BJ (cell line): ENCODE measurements at regions not wholly inside any gene's neighbourhood (a gene's known extent, or its start where the extent isn't known, plus 50 kb on each side); places are given as distances from the start of the nearest gene placed in this dataset. TPM values are rescaled to one million over a fixed set of nuclear protein-coding genes. Genes with fewer than 3 reads are reported as not detected.

Experiments
- CTCF ChIA-PET: fragments of 350-600 bp; formaldehyde crosslinking; extraction: SDS; loops from one replicate; lab custom pipeline; 2021; ENCODE audit warnings: antibody characterized with exemption, inconsistent platforms; lab: Yijun Ruan, JAX
- POLR2A ChIA-PET: fragments of 300-600 bp; sonication (Branson Sonifier 250); formaldehyde crosslinking; extraction: SDS; loops from one replicate; lab custom pipeline; 2021; ENCODE audit warnings: antibody characterized with exemption; lab: Charles Lee
- DNase-seq: peaks from one replicate; pipeline ENCODE4 v3.0.0-alpha.2; 2011; ENCODE audit warnings: low read depth
- H3K27me3 ChIP-seq: 2 replicates; pipeline ENCODE4 v1.6.0; 2011; ENCODE audit warnings: low read length; ENCODE audit not compliant: control insufficient read depth, insufficient read depth
- H3K36me3 ChIP-seq: 2 replicates; pipeline ENCODE4 v1.5.1; 2011; ENCODE audit warnings: low read length; ENCODE audit not compliant: control insufficient read depth, insufficient read depth
- H3K4me3 ChIP-seq: 2 replicates; pipeline ENCODE4 v1.5.1; 2011; ENCODE audit warnings: low read depth, mild to moderate bottlenecking, control low read depth, low read length
- small RNA-seq: library from RNA; depleted of rRNA; stranded (forward); fragments of <200 nt; gene quantifications from one replicate; pipeline ENCODE3, GENCODE V24; 2012; ENCODE audit warnings: low replicate concordance, low read depth; ENCODE audit not compliant: insufficient read length
- TF ChIP-seq, protein P1 (sequence below): IDR thresholded peaks from 2 replicates; pipeline ENCODE4 v1.5.1; 2011; ENCODE audit warnings: low read depth, mild to moderate bottlenecking, control low read depth, inconsistent platforms, low read length, moderate library complexity; ENCODE audit not compliant: insufficient read depth

DNA sequence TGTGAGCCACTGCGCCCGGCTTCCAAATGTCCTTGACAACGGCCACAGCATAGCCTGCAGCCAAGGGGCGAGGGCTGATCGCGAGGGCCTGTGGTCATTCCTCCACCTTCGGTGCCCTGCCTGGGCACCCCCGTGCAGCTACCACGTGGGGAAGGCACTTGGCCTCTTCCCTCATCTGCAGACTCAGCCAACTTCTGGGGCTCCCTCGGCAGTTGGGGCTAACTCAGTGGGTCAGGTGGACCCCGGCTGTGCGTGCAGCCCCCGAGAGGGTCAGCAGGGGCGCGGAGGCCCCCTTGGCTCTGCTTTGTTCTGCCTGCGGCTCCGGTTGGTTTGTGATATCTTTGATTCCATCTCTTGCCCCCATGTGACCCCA is 52.9 kb upstream of the BHLHE23 start:
- TF ChIP-seq, protein P1, sequence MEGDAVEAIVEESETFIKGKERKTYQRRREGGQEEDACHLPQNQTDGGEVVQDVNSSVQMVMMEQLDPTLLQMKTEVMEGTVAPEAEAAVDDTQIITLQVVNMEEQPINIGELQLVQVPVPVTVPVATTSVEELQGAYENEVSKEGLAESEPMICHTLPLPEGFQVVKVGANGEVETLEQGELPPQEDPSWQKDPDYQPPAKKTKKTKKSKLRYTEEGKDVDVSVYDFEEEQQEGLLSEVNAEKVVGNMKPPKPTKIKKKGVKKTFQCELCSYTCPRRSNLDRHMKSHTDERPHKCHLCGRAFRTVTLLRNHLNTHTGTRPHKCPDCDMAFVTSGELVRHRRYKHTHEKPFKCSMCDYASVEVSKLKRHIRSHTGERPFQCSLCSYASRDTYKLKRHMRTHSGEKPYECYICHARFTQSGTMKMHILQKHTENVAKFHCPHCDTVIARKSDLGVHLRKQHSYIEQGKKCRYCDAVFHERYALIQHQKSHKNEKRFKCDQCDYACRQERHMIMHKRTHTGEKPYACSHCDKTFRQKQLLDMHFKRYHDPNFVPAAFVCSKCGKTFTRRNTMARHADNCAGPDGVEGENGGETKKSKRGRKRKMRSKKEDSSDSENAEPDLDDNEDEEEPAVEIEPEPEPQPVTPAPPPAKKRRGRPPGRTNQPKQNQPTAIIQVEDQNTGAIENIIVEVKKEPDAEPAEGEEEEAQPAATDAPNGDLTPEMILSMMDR: no peak
- CTCF ChIA-PET: interaction anchor here (0.6 kb wide), 1 partner anchor 723 kb away, joined by 3 read pairs; no protein-coding TSS in a partner anchor
- DNase-seq: no peak
- no peak overlapping the region for H3K4me3 ChIP-seq
- peaks cover 4% of the 10 kb centered on the region for H3K27me3 ChIP-seq
- POLR2A ChIA-PET: no interaction called here
- no peaks in the 10 kb centered on the region for H3K36me3 ChIP-seq

DNA sequence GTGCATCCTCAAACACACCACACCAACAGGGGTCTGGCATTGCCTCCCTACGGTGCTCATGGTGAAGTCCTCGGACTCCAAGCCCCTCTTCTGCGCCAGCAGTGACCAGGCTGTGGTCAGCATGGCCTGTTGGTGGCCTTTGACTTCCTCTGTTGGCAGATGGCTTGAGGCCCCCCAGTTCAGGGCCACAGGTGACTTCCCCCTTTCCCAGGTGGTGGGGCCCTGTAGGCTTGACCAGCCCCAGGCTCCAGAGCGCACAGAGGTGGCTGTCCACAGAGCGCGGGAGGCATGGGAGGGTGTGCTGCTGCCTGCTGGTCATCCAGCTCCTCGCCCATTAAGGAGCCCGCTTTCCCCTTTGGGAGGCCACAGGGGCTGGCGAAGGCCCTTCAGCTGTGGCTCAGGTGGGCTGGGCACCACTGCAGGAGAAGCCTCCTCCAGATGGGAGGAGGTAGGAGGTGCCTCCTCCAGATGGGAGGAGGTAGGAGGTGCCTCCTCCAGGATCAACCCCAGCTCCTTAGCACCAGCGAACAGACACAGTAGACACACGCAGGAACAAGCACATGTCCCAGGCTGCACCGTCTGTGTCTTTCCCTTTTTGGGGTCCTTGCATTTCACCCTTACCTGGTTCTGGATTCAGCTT is 52.1 kb upstream of the BHLHE23 start:
- no peak for DNase-seq
- CTCF ChIA-PET: no interaction called here
- POLR2A ChIA-PET: no interaction called here
- Histone ChIP-seq H3K27me3 (peaks cover 4% of the 10 kb centered on the region), H3K36me3 (no peaks in the 10 kb centered on the region), H3K4me3 (no peak overlapping the region)
- TF ChIP-seq, protein P1: no peak

DNA sequence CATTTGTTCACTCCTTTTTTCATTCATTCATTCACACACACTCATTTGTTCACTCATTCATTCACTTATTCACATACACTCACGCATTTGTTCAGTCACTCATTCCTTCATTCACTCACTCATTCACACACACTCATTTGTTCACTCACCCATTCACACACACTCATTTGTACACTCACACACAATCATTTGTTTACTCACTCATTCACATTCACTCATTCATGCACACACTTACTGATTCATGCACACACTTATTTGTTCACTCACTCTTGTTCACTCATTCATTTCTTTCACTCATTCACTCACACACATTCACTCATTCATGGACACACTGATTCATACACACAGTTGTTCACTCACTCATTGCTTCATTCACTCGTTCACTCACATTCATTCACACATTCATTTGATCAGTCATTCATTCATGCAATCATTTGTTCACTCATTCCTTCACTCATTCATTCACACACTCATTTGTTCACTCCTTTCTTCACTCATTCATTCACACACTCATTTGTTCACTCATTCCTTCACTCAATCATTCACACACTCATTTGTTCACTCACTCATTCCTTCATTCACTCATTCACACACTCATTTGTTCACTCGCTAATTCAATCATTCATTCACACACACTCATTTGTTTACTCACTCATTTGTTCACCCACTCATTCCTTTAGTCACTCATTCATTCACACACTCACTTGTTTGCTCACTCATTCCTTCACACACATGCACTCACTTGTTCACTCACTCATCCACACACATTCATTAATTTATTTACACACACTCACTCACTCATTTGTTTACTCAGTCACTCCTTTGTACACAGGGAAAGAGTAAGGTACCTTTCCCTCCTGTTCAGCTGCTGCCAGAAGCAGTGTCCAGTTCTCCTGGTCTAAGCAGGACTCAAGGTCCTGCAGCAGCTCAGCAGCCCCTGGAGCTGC is 50.7 kb upstream of the BHLHE23 start:
- TF ChIP-seq, protein P1: no peak
- no peak for DNase-seq
- H3K27me3 ChIP-seq: peaks cover 9% of the 10 kb centered on the region
- no peak overlapping the region for H3K4me3 ChIP-seq
- ChIA-PET POLR2A (no interaction called here), CTCF (interaction anchor here (0.5 to 2.7 kb wide), 9 partner anchors 10 to 254 kb away, joined by 3 to 10 read pairs (median 4); no protein-coding TSS in a partner anchor)
- H3K36me3 ChIP-seq: no peaks in the 10 kb centered on the region

DNA sequence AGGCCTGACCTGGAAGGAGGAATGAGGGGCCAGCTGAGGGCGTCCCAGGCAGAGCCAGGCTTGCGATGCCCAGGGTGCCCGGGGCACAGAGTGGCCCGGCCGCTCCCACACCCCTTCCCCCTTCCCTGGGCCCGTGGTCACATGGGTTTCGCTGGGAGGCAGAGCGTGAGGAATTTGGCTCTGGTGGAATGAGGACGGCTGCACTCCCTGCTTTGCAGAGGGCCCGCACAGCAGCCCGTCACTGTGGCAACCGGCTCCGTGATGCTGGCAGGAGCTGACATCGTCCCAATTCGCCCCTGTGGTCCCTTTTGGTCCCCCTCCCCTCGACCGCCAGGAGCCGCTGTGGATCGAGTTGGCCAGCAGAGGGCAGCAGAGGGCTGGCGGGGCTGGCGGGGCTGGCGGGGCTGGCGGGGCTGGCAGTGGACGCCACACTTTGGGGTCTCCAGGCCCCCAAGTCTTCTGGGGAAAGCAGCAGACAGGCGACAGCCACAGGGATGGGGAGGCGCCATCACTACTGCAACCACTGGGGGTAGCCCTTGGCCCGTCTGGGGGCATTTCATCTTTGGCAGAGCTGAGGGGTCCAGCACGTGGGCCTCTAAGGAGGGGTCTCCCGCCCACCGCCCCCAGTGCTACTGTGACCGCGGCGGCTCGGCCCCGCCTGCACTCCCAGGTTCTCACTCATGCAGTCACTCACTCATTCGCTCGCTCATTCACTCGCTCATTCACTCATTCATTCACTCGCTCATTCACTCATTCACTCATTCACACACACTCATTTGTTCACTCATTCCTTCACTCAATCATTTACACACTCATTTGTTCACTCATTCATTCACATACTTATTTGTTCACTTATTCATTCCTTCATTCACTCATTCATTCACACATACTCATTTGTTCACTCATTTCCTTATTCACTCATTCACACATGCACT is 49.7 kb upstream of the BHLHE23 start:
- DNase-seq: no peak
- TF ChIP-seq, protein P1: peak; percentile 87
- ChIA-PET POLR2A (no interaction called here), CTCF (interaction anchor here (0.5 to 2.7 kb wide), 15 partner anchors 9 to 253 kb away, joined by 3 to 10 read pairs (median 4); no protein-coding TSS in a partner anchor)
- Histone ChIP-seq H3K36me3 (no peaks in the 10 kb centered on the region), H3K4me3 (no peak overlapping the region), H3K27me3 (peaks cover 11% of the 10 kb centered on the region)

Small RNA genes in the stretch of these regions (small RNA-seq; reads per million reads assigned to genes)
- gene RF00635: not detected
